ENCODE measurements at regions not wholly inside any gene's neighbourhood (a gene's known extent, or its start where the extent isn't known, plus 50 kb on each side); places are given as distances from the start of the nearest gene placed in this dataset.

DNA sequence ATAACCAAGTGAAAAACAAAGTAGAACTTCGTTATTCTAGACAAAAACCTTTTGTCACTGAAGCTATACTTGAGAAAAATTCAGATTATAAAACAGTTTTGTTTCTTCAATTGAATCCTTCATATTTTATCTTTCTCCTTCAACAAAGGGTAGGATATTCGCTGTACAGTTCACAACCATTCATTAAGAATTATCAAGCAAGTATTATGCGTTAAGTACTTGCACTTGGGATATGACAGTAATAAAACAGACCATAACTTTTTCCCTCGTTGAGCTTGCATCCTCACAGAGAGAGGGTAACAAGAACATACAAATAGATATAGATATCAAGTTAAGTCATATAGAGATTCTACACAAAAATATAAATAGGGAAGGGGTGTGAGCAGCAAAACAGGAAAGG lies 61.2 kb upstream of the MEOX2 start:
- H3K27me3 ChIP-seq (ENCODE audit: control insufficient read depth, insufficient read depth, low read length): no peaks in the 10 kb centered on the region
- TF ChIP-seq, protein P1, sequence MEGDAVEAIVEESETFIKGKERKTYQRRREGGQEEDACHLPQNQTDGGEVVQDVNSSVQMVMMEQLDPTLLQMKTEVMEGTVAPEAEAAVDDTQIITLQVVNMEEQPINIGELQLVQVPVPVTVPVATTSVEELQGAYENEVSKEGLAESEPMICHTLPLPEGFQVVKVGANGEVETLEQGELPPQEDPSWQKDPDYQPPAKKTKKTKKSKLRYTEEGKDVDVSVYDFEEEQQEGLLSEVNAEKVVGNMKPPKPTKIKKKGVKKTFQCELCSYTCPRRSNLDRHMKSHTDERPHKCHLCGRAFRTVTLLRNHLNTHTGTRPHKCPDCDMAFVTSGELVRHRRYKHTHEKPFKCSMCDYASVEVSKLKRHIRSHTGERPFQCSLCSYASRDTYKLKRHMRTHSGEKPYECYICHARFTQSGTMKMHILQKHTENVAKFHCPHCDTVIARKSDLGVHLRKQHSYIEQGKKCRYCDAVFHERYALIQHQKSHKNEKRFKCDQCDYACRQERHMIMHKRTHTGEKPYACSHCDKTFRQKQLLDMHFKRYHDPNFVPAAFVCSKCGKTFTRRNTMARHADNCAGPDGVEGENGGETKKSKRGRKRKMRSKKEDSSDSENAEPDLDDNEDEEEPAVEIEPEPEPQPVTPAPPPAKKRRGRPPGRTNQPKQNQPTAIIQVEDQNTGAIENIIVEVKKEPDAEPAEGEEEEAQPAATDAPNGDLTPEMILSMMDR (IDR thresholded peaks at IDR 0.05; ENCODE audit: insufficient read depth, low read depth, low read length): no peak
- CTCF ChIA-PET: interaction anchor here (0.8 kb wide), 1 partner anchor 10 kb away, joined by 3 read pairs; no protein-coding TSS in a partner anchor
- no peak overlapping the region for H3K4me3 ChIP-seq (ENCODE audit: low read depth, low read length)
- no peak for DNase-seq (ENCODE audit: low read depth)
- no peaks in the 10 kb centered on the region for H3K36me3 ChIP-seq (ENCODE audit: control insufficient read depth, insufficient read depth, low read length)
- POLR2A ChIA-PET: no interaction called here

DNA sequence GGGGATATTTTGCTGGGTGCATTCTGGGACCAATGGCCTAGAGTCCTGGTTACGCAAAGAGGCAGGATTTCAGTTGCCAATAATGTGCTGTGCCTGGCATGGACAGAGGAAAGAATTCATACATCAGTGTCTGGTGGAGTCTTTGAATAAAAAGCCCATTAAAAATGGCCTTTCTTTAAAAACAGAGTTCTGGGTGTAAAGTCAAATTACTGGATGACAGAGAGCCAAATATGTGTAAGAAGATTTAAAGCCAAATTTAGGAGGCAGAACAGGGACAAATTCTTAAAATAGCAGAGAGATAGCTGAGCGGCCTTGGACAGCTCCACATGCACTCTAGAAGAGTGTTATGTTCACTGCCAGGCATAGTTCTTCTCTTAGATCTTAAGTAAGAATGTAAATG lies 60.8 kb upstream of the MEOX2 start:
- Histone ChIP-seq H3K27me3 (ENCODE audit: control insufficient read depth, insufficient read depth, low read length) (no peaks in the 10 kb centered on the region), H3K36me3 (ENCODE audit: control insufficient read depth, insufficient read depth, low read length) (no peaks in the 10 kb centered on the region), H3K4me3 (ENCODE audit: low read depth, low read length) (no peak overlapping the region)
- POLR2A ChIA-PET: no interaction called here
- TF ChIP-seq, protein P1 (IDR thresholded peaks at IDR 0.05; ENCODE audit: insufficient read depth, low read depth, low read length): no peak
- no peak for DNase-seq (ENCODE audit: low read depth)
- CTCF ChIA-PET: interaction anchor here (0.8 kb wide), 1 partner anchor 10 kb away, joined by 3 read pairs; no protein-coding TSS in a partner anchor

DNA sequence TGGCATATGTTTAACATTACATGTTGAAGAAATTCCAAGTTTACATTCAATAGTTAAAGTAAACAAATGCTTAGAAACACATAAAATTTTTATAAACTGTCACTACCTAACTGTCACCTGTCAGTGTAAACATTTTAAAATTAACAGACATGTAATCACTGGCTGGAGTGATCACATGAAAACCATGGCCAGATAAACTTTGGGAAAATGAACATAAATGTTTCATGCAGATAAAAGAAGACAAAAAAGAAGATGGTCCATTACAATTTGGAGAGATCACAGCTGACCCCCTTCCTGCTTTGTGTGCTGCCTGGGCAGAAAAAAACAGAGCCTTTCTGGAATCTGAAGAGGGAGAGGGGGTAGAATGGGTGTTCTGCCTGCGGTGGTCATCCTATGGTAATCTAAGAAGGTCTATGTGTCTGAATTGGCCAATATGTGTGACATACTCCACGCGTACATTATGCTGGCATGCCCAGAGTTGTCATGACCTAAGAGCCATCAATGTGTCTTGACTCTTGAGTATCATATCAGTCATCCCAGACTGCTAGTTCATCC lies 57.5 kb upstream of the MEOX2 start:
- ChIA-PET POLR2A (no interaction called here), CTCF (no interaction called here)
- TF ChIP-seq, protein P1 (IDR thresholded peaks at IDR 0.05; ENCODE audit: insufficient read depth, low read depth, low read length): no peak
- Histone ChIP-seq H3K4me3 (ENCODE audit: low read depth, low read length) (no peak overlapping the region), H3K36me3 (ENCODE audit: control insufficient read depth, insufficient read depth, low read length) (no peaks in the 10 kb centered on the region), H3K27me3 (ENCODE audit: control insufficient read depth, insufficient read depth, low read length) (no peaks in the 10 kb centered on the region)
- DNase-seq (ENCODE audit: low read depth): no peak

DNA sequence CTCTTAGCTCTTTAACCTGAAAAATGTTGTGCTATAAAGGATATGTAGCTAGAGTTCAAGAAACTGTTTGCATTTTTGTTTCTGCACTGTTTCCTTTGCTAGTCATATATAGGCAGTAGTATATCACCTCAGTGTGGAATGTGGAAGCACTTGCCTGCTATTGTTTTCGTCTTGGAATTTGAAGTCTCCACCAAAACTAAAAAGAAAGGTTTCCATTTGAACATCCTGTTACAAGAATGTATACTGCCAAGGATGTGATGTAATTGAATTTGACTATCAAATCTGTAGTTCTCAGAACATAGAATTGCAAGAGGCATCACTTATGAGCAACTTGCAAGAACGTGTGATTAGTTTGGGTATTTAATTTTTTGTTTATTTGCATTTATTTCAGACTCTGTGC lies 51.1 kb upstream of the MEOX2 start:
- POLR2A ChIA-PET: no interaction called here
- TF ChIP-seq, protein P1 (IDR thresholded peaks at IDR 0.05; ENCODE audit: insufficient read depth, low read depth, low read length): no peak
- CTCF ChIA-PET: interaction anchor here (1.0 kb wide), 1 partner anchor 10 kb away, joined by 3 read pairs; no protein-coding TSS in a partner anchor
- Histone ChIP-seq H3K27me3 (ENCODE audit: control insufficient read depth, insufficient read depth, low read length) (no peaks in the 10 kb centered on the region; the same call in 1 of the 2 replicates), H3K4me3 (ENCODE audit: low read depth, low read length) (no peak overlapping the region), H3K36me3 (ENCODE audit: control insufficient read depth, insufficient read depth, low read length) (no peaks in the 10 kb centered on the region)
- no peak for DNase-seq (ENCODE audit: low read depth)
